ENCODE measurements at regions not wholly inside any gene's neighbourhood (a gene's known extent, or its start where the extent isn't known, plus 50 kb on each side); places are given as distances from the start of the nearest gene placed in this dataset.

DNA sequence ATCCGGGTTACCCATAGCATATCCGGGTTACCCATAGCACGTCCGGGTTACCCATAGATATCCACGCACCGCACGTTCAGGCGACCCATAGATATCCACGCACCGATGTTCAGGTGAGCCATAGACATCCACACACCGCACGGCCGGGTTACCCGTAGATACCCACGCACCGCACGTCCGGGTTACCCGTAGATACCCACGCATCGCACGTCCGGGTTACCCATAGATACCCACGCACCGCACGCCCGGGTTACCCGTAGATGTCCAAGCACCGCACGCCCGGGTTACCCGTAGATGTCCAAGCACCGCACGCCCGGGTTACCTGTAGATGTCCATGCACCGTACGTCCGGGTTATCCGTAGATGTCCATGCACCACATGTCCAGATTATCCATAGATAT, 60.3 kb upstream of the SYT1 start:
- Histone ChIP-seq H3K9me1 (replicated peaks; ENCODE audit: control insufficient read depth, extremely low read depth, insufficient read depth, low read length) (no peaks in the 10 kb centered on the region), H3K36me3 (ENCODE audit: control insufficient read depth in 2 of 2, extremely low read depth in 1 of 2, insufficient read depth in 2 of 2, low read length in 2 of 2) (no peaks in the 10 kb centered on the region), H3K27ac (ENCODE audit: insufficient read depth, low read depth, low read length) (no peak overlapping the region), H4K20me1 (replicated peaks; ENCODE audit: control insufficient read depth, extremely low read depth, insufficient read depth, low read length) (no peaks in the 10 kb centered on the region), H3K79me2 (ENCODE audit: control insufficient read depth, insufficient read depth, low read length) (no peaks in the 10 kb centered on the region), H3K27me3 (ENCODE audit: control insufficient read depth in 2 of 2, insufficient read depth in 2 of 2, low read length in 2 of 2) (no peaks in the 10 kb centered on the region), H3K9ac (replicated peaks; ENCODE audit: extremely low read depth, insufficient read depth, low read length) (no peak overlapping the region), H2AFZ (ENCODE audit: low read depth, low read length) (no peak overlapping the region), H3K4me2 (ENCODE audit: insufficient read depth, low read length) (no peak overlapping the region), H3K4me3 (replicated peaks in 1 of 3; ENCODE audit: insufficient read depth in 1 of 3, low read depth in 1 of 3, low read length in 3 of 3) (no peak overlapping the region), H3K9me3 (replicated peaks; ENCODE audit: control insufficient read depth, insufficient read depth, low read length) (no peaks in the 10 kb centered on the region), H3K4me1 (ENCODE audit: control insufficient read depth, extremely low read depth, insufficient read depth, low read length) (no peaks in the 10 kb centered on the region)
- CTCF ChIA-PET = no interaction called here
- dilution Hi-C loops (cut with MboI; ENCODE audit: extremely low pct_ligation_motif_present, low sequenced_read_pairs) = no loop called here
- no peak for TF ChIP-seq MYC (IDR thresholded peaks at IDR 0.05; ENCODE audit: low read depth, low read length)
- TF ChIP-seq, protein P1, sequence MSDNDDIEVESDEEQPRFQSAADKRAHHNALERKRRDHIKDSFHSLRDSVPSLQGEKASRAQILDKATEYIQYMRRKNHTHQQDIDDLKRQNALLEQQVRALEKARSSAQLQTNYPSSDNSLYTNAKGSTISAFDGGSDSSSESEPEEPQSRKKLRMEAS (IDR thresholded peaks at IDR 0.05; ENCODE audit: insufficient read depth, insufficient read length) = no peak
- no peak for TF ChIP-seq EZH2 (IDR thresholded peaks at IDR 0.05; ENCODE audit: borderline replicate concordance, low read depth, low read length, severe bottlenecking)
- TF ChIP-seq GATA2 (IDR thresholded peaks at IDR 0.05; ENCODE audit: insufficient read depth, insufficient read length, low read depth, low read length) = no peak
- TF ChIP-seq POLR2AphosphoS5 (IDR thresholded peaks at IDR 0.05; ENCODE audit: insufficient read depth, low read depth, low read length) = no peak
- no peak for TF ChIP-seq POLR2A (IDR thresholded peaks at IDR 0.05; ENCODE audit: low read depth, low read length)
- TF ChIP-seq CTCF (IDR thresholded peaks at IDR 0.05; ENCODE audit: extremely low read depth in 1 of 2, insufficient read depth in 1 of 2, low read depth in 1 of 2, low read length in 2 of 2) = no peak
- no peak for TF ChIP-seq FOS (IDR thresholded peaks at IDR 0.05; ENCODE audit: borderline replicate concordance, insufficient read depth, low read length)
- no peak for TF ChIP-seq JUN (IDR thresholded peaks at IDR 0.05; ENCODE audit: borderline replicate concordance, insufficient read depth, insufficient read length, low read depth)
- FAIRE-seq (no peak), DNase-seq (ENCODE audit: low read depth, low spot score) (no peak)
- no TSS peak for BruUV-seq (replicated peaks)
- POLR2A ChIA-PET = no interaction called here
- intact Hi-C loops (cut with micrococcal nuclease) = no loop called here
